Amniotic stem cell (primary cell): ENCODE measurements at regions not wholly inside any gene's neighbourhood (a gene's known extent, or its start where the extent isn't known, plus 50 kb on each side); places are given as distances from the start of the nearest gene placed in this dataset.

Source experiments
- DNase-seq: peaks from one replicate; lab custom pipeline; 2025; lab: John Stamatoyannopoulos, UW

DNA sequence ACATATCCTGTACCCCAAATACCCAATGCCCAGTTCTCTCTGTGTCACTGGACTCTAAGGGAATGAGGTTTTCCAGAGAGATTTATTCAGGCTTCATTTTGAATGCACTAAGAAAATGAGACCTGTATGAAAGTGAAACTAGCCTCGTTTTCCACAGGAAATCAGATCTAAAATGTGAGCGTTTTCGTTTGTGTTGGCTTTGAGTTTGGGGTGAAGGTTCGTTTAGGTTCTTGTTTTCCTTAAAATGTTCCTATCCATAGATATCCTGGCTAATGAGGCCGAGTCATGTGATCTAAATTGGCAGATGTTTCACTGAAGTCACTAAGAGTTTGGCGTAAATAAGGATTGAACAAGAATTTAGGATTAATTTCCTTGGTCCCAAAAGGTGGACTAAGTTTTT is 90.9 kb upstream of the BMPER start:
- DNase-seq = no peak

DNA sequence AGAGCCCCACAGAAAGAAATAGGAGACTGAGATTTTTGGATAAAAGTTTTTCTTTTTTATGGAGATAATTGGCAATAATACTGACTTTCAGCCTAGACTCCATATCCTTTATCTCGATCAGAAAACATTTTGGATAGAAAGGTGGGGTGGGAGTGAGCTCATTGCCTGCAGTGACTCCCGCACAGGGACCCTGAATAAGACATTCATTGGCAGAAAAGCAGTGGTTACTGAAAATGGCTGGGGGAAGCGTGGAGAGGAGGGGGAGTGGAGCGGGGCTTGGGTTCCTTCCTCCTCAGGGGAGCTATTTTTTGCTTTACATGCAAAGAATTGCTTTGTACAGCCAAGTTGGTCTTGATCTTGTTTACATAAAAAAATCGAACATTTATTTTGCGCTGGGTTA is 90.4 kb upstream of the BMPER start:
- no peak for DNase-seq

GRCh38 chr7:33815336-33815735 is 90.0 kb upstream of the BMPER start:
- no peak for DNase-seq

DNA sequence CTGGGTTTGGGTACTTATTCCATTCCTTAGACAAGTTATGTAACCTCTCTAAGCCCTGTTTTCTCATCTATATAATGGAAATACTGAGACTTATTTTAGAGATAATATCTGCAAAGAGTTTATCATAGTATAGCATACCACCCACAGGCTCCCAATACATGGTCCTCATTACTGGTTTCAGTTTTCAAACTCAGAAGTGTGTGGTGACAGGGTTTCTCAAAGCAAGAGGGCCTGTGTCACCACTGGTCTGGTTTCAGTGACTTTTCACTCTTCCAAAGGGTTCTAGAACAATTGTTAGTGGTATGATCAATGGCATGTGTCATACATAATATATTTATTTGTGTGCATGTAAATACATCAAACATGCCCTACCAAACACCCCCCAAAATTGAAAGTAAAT is 89.2 kb upstream of the BMPER start:
- DNase-seq = no peak

- no peak for DNase-seq
Measured at GRCh38 chr7:33819658-33820057, 85.7 kb upstream of the BMPER start.

DNA sequence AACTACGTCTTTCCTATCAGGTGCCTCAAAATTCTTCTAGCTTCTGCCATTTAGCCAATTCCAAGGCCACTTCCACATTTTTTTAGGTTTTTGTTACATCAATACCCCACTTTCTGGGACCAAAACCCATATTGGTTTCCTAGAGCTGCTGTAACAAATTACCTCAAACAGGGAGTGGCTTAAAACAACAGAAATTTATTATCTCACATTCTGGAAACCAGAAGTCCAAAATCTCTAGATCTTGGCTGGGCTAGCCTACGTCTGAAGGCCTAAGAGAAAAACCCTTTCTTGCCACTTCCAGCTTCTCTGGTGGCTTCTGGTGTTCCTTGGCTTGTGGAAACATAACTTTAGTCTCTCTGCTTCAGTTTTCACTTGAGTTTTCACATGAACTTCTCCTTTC is 85.1 kb upstream of the BMPER start:
- DNase-seq = no peak

GRCh38 chr7:33821970-33822369 is 83.4 kb upstream of the BMPER start:
- DNase-seq = no peak

- no peak for DNase-seq
Measured at GRCh38 chr7:33823913-33824312, 81.4 kb upstream of the BMPER start.

- no peak for DNase-seq
Measured at GRCh38 chr7:33824911-33825459, 80.4 kb upstream of the BMPER start.

- DNase-seq = no peak
Measured at GRCh38 chr7:33825644-33826043, 79.7 kb upstream of the BMPER start.

- DNase-seq = no peak
Measured at GRCh38 chr7:33829536-33829935, 75.8 kb upstream of the BMPER start.

- no peak for DNase-seq
Measured at GRCh38 chr7:33831389-33832141, 73.8 kb upstream of the BMPER start.

DNA sequence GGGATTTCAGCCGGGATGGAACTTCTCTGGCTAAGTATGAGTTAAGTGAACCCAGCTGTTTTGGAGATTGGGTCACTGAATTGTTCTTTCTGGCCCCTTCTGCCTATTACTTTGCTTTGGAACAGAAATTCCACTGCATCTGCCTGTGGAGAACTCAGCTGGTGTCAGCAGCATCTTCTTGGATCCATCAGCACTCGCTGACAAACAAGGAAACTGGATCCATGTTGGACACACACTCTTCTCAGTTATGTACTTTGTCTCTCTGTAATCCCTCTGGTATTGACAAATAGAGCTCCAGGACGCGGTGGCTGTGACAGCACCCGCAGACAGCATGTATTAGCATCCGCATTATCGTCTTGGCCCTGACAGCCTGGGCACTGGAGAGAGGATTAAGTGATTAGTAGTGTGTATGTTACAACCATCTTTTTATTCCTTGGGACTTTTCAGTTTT is 73.0 kb upstream of the BMPER start:
- DNase-seq = no peak

- no peak for DNase-seq
Measured at GRCh38 chr7:33836797-33837355, 68.5 kb upstream of the BMPER start.

- no peak for DNase-seq
Measured at GRCh38 chr7:33837356-33837851, 67.9 kb upstream of the BMPER start.

- no peak for DNase-seq
Measured at GRCh38 chr7:33841031-33841430, 64.3 kb upstream of the BMPER start.

- DNase-seq = no peak
Measured at GRCh38 chr7:33841705-33842129, 63.6 kb upstream of the BMPER start.

DNA sequence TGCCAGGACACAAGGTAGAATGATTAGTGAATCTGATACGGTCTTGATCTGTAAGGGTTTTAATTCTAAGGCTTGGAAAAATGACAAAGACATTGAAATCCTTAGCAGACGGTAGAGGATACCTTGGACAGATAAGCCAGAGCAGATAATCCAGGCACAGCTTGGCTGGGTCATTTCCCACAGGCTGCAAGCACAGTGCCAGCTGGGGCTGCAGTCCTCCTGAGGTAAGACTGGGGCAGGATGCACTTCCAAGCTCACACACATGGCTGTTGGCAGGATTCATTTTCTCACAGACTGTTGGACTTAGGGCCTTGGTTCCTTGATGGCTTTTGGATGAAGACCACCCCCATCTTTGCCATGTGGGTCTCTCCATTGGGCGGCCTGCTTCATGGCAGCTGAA is 63.2 kb upstream of the BMPER start:
- DNase-seq = no peak

DNA sequence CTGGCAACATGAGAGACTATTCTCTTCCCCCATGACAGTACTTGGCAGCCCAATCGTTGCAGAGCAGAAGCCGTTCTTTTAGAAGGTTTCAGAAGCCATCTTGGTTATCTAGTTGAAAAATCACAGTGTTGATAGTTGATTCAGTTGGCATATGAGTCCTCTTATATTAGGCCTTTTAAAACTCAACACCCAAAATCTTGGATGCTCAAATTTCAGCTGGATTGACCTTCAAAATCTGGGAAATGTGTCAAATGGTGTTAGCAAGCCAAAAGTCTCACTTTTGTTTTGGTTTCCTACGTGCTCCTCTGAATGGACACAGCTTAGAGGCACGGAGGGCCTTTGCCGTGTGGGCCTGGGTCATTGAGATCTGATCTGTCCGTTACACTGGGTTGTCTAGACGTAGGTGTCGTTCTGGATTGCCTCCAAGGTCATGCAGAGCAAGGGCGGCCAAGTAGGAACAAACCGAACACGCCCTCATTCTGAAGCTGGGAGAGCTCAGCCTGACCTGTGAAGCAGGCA is 59.3 kb upstream of the BMPER start:
- DNase-seq = no peak

- DNase-seq = no peak
Measured at GRCh38 chr7:33849004-33849403, 56.3 kb upstream of the BMPER start.

DNA sequence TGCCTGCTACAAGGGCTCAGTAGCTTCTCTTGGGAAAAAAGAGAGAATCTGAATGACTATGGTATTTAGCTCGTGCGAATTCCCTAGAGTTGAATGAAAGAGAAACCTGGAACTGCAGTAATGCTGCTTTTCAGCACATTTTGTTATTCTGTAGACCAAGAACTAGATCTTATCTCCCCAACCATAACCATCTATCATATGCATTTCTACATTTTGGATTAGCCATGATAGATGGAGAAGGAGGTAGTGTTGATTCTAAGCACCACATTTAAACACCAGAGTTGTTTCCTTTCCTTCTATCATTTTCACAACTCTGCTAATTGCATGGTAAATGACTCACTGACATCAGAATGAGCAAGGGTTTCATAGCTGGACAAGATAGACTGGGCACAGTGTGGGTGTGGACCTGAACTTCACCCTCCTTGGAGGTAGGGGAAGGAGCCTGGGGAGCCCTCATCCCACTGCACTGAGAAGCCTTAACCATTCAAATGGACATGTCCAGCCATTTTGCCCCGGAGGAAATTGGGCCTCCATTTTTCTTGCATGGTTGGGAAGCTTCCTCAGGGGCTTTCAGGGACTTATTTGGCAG is 55.3 kb upstream of the BMPER start:
- no peak for DNase-seq

- no peak for DNase-seq
Measured at GRCh38 chr7:33850768-33851167, 54.6 kb upstream of the BMPER start.

GRCh38 chr7:33852838-33853237 is 52.5 kb upstream of the BMPER start:
- DNase-seq = no peak
